GM12878 (cell line): ENCODE measurements at regions not wholly inside any gene's neighbourhood (a gene's known extent, or its start where the extent isn't known, plus 50 kb on each side); places are given as distances from the start of the nearest gene placed in this dataset.

Experiments
- ATAC-seq: fragments of 200-7000 bp; cut with Tn5 transposase; 3 replicates; pipeline ENCODE4 v1.9.1; 2020; ENCODE audit warnings: mild to moderate bottlenecking, moderate library complexity
- BruUV-seq: library from RNA; stranded (reverse); fragments of 400-500 nt; replicated peaks from 2 replicates; lab custom pipeline; 2021; lab: Mats Ljungman, UMichigan
- CTCF ChIA-PET: fragments of 300-600 bp; sonication (Branson Sonifier 250); formaldehyde crosslinking; extraction: SDS; loops from one replicate; lab custom pipeline; 2021; ENCODE audit warnings: inconsistent platforms; lab: Yijun Ruan, JAX
- POLR2A ChIA-PET: fragments of 350-600 bp; formaldehyde crosslinking; extraction: SDS; loops from one replicate; lab custom pipeline; 2021; ENCODE audit warnings: inconsistent platforms; lab: Charles Lee
- RAD21 ChIA-PET: fragments of 300-600 bp; sonication (Branson Sonifier 250); formaldehyde crosslinking; loops from one replicate; lab custom pipeline; 2023; ENCODE audit warnings: antibody characterized with exemption; ENCODE audit not compliant: unreplicated experiment; lab: Charles Lee
- SMC1A ChIA-PET: fragments of 300-600 bp; sonication (Branson Sonifier 250); formaldehyde crosslinking; loops from one replicate; lab custom pipeline; 2023; ENCODE audit not compliant: unreplicated experiment, uncharacterized antibody; lab: Charles Lee
- DNase-seq: peaks from one replicate; pipeline ENCODE4 v3.0.0-alpha.2; 2011; ENCODE audit warnings: low read depth, low spot score
- FAIRE-seq: peaks from 3 replicates; lab custom pipeline; 2011; peaks lifted over from hg19 to GRCh38; lab: Jason Lieb, UNC
- H2AFZ ChIP-seq: 2 replicates; pipeline ENCODE4 v1.6.0; 2011; ENCODE audit warnings: low read depth, low read length, control low read depth; ENCODE audit not compliant: control insufficient read depth
- H3K27ac ChIP-seq: 2 replicates; pipeline ENCODE4 v1.5.1; 2011; ENCODE audit warnings: control low read depth; ENCODE audit not compliant: control insufficient read depth, insufficient read depth
- H3K27me3 ChIP-seq, 2 experiments: replicated peaks in 1 of 2; 2 replicates each; pipeline versions ENCODE4 v1.6.0 to v1.6.1; 2011; ENCODE audit warnings: low read length in 1 of 2; ENCODE audit not compliant: control insufficient read depth in 2 of 2, insufficient read depth in 2 of 2
- H3K36me3 ChIP-seq, 2 experiments: 2 replicates each; pipeline ENCODE4 v1.5.1; 2011; ENCODE audit warnings: low read length in 1 of 2; ENCODE audit not compliant: control insufficient read depth in 2 of 2, insufficient read depth in 2 of 2
- H3K4me1 ChIP-seq: 2 replicates; pipeline ENCODE4 v1.6.1; 2011; ENCODE audit warnings: mild to moderate bottlenecking, low read length, moderate library complexity, mixed read lengths; ENCODE audit not compliant: control insufficient read depth, insufficient read depth
- H3K4me2 ChIP-seq: 2 replicates; pipeline ENCODE4 v1.6.0; 2011; ENCODE audit warnings: control low read depth; ENCODE audit not compliant: control insufficient read depth, insufficient read depth
- H3K4me3 ChIP-seq: fragments of 200-600 bp; sonication (generic); 2 replicates; pipeline ENCODE4 v1.5.1; 2016
- H3K79me2 ChIP-seq: 2 replicates; pipeline ENCODE4 v1.6.0; 2011; ENCODE audit warnings: low read length; ENCODE audit not compliant: control insufficient read depth, insufficient read depth
- H3K9ac ChIP-seq: 2 replicates; pipeline ENCODE4 v1.8.0; 2011; ENCODE audit warnings: low read length, control low read depth, mixed read lengths; ENCODE audit not compliant: control insufficient read depth, insufficient read depth
- H3K9me3 ChIP-seq: replicated peaks from 3 replicates; pipeline ENCODE4 v1.5.1; 2011; ENCODE audit warnings: mild to moderate bottlenecking, low read length; ENCODE audit not compliant: control insufficient read depth, insufficient read depth
- H4K20me1 ChIP-seq: 2 replicates; pipeline ENCODE4 v1.6.0; 2011; ENCODE audit not compliant: control insufficient read depth, insufficient read depth
- CEBPZ ChIP-seq: fragments of 150-350 bp; IDR thresholded peaks from 2 replicates; pipeline ENCODE4 v1.6.1; 2016; ENCODE audit warnings: low read depth, low read length
- EP300 ChIP-seq, 2 experiments: fragments of 150-350 bp in 1 of 2; IDR thresholded peaks; 2 replicates each; pipeline ENCODE4 v1.6.1; 2011 to 2012; ENCODE audit warnings: low read depth in 2 of 2, low read length in 2 of 2, borderline replicate concordance in 1 of 2, improper control_type of control experiment in 1 of 2, inconsistent platforms in 1 of 2; ENCODE audit not compliant: control insufficient read depth in 1 of 2
- KLF5 ChIP-seq: fragments of 450-650 bp; IDR thresholded peaks from 2 replicates; pipeline ENCODE4 v1.6.1; 2014; ENCODE audit warnings: mild to moderate bottlenecking; ENCODE audit not compliant: partially characterized antibody
- MLLT1 ChIP-seq: fragments of 450-650 bp; IDR thresholded peaks from 2 replicates; pipeline ENCODE4 v1.6.1; 2016; ENCODE audit warnings: mild to moderate bottlenecking
- MYB ChIP-seq: fragments of 150-350 bp; IDR thresholded peaks from 2 replicates; pipeline ENCODE4 v1.6.1; 2014; ENCODE audit warnings: mild to moderate bottlenecking, low read depth, low read length, borderline replicate concordance
- PKNOX1 ChIP-seq: fragments of 450-650 bp; IDR thresholded peaks from 2 replicates; pipeline ENCODE4 v1.6.1; 2016; ENCODE audit warnings: mild to moderate bottlenecking
- RAD51 ChIP-seq: fragments of 450-650 bp; IDR thresholded peaks from 2 replicates; pipeline ENCODE4 v1.6.1; 2016; ENCODE audit warnings: moderate library complexity, mild to moderate bottlenecking, inconsistent platforms
- RCOR1 ChIP-seq: conservative IDR thresholded peaks from 2 replicates; pipeline ENCODE4 v1.6.1; 2012; ENCODE audit warnings: low read depth, low read length, improper control_type of control experiment
- SMC3 ChIP-seq: IDR thresholded peaks from 2 replicates; pipeline ENCODE4 v1.6.1; 2011; ENCODE audit warnings: low read length, improper control_type of control experiment, borderline replicate concordance
- STAT3 ChIP-seq: IDR thresholded peaks from 2 replicates; pipeline ENCODE4 v1.6.1; 2011; ENCODE audit warnings: low read depth, low read length, improper control_type of control experiment
- TCF7 ChIP-seq: IDR thresholded peaks from 2 replicates; pipeline ENCODE4 v1.6.1; 2014; ENCODE audit warnings: antibody characterized with exemption, borderline replicate concordance
- ZBTB11 ChIP-seq: fragments of 450-650 bp; formaldehyde crosslinking; IDR thresholded peaks from 2 replicates; pipeline ENCODE4 v1.5.0; 2022; ENCODE audit warnings: mild to moderate bottlenecking, missing genetic modification characterization
- WGBS: methylation state at CpG from one replicate; pipeline ENCODE4 v1.1.6; 2016; ENCODE audit warnings: low lambda C conversion rate; ENCODE audit not compliant: insufficient replicate concordance, insufficient coverage; ENCODE audit errors: missing lambda C conversion rate; 5-methylcytosine and 5-hydroxymethylcytosine counted together
- in situ Hi-C: fragments of 300-500 bp; cut with MboI; formaldehyde crosslinking; loops from 9 replicates; pipeline ENCODE4 v1.14.3; 2018; ENCODE audit warnings: mixed read lengths
- intact Hi-C: fragments of 100-400 bp; cut with micrococcal nuclease; formaldehyde crosslinking; loops from one replicate; pipeline ENCODE4 v1.14.2; 2022; ENCODE audit not compliant: unreplicated experiment

GRCh38 chr14:83870546-83871270, 1659.2 kb upstream of the FLRT2 start (continued):
- TF ChIP-seq MYB (no peak), TCF7 (no peak), SMC3 (no peak), EP300 (IDR thresholded peaks at IDR 0.05; ENCODE audit: borderline replicate concordance in 1 of 2, control insufficient read depth in 1 of 2, low read depth in 2 of 2, low read length in 2 of 2) (no peak)

- Histone ChIP-seq H3K36me3 (no peaks in the 10 kb centered on the region), H3K4me2 (no peak overlapping the region), H3K27ac (no peak overlapping the region), H3K4me3 (no peak overlapping the region), H2AFZ (no peak overlapping the region), H4K20me1 (no peaks in the 10 kb centered on the region), H3K9me3 (no peaks in the 10 kb centered on the region), H3K79me2 (no peaks in the 10 kb centered on the region), H3K4me1 (no peaks in the 10 kb centered on the region), H3K27me3 (no peaks in the 10 kb centered on the region), H3K9ac (no peak overlapping the region)
- ATAC-seq, result no peak
- RAD21 ChIA-PET, result no interaction called here
- SMC1A ChIA-PET, result interaction anchor here (1.5 to 2.6 kb wide), 2 partner anchors 8 to 10 kb away, joined by 6 to 19 read pairs; no protein-coding TSS in a partner anchor
- FAIRE-seq, result no peak
- 0% methylated on average over 3 of the region's 3 CpGs for WGBS
- DNase-seq, result no peak
- intact Hi-C loops (no loop called here), in situ Hi-C loops (no loop called here)
- no TSS peak for BruUV-seq
- POLR2A ChIA-PET, result interaction anchor here (1.0 kb wide), 1 partner anchor 12 kb away, joined by 3 read pairs; no protein-coding TSS in a partner anchor
- CTCF ChIA-PET, result interaction anchor here (1.2 kb wide), 1 partner anchor 11 kb away, joined by 4 read pairs; no protein-coding TSS in a partner anchor
- TF ChIP-seq RAD51 (no peak), PKNOX1 (no peak), ZBTB11 (no peak), MLLT1 (no peak), KLF5 (no peak), STAT3 (no peak), RCOR1 (no peak), CEBPZ (no peak)
Measured at GRCh38 chr14:83873669-83874068, 1656.3 kb upstream of the FLRT2 start.
